Fibroblast of skin of right biceps (primary cell): ENCODE measurements at regions not wholly inside any gene's neighbourhood (a gene's known extent, or its start where the extent isn't known, plus 50 kb on each side); places are given as distances from the start of the nearest gene placed in this dataset.
"Not testable (repeated sequence)": the region's sequence is repeated elsewhere in the genome, so short reads cannot be mapped to it uniquely, and the experiment has no call there.

Experiments used
- DNase-seq: peaks from one replicate; pipeline ENCODE4 v3.0.0-alpha.2; 2013

DNA sequence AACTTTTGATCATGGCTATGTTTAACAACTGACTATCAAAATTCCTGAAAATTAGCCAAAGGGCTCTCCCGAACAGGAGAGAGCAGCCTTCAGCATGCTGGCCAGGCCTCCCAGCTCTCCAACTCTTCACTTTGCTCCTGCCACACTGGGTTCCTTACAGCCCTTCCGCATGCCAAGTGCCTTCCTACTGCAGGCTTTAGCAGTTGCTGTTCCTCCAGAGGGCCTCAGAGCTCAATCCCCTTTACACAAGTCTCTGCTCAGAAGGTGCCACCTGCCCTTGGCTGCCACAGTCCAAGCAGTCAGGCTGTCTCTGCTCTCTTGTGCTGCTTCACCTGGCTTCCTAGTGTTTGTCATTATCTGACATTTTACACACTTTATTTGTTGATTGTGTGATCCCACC is 553.1 kb upstream of the PPP2R3A start:
- DNase-seq, result no peak

GRCh38 chr3:135416182-135416581 is 549.3 kb upstream of the PPP2R3A start:
- no peak for DNase-seq

GRCh38 chr3:135419155-135419554 is 546.4 kb upstream of the PPP2R3A start:
- no peak for DNase-seq

DNA sequence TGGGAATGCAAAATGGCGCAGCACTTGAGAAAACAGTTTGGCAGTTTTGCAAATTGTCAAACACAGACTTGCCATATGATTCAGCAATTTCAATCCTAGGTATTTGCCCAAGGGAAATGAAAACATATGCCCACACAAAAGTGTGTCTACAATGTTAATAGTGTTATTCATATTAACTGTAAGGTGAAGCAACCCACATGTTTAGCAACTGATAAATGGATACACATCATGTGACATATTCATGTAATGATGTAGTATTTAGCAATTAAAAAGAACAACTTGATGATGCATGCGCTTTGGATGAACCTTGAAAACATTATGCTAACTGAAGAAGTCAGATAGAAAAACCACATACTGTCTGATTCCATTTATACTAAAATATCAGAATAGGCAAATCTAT is 539.0 kb upstream of the PPP2R3A start:
- DNase-seq, result no peak

DNA sequence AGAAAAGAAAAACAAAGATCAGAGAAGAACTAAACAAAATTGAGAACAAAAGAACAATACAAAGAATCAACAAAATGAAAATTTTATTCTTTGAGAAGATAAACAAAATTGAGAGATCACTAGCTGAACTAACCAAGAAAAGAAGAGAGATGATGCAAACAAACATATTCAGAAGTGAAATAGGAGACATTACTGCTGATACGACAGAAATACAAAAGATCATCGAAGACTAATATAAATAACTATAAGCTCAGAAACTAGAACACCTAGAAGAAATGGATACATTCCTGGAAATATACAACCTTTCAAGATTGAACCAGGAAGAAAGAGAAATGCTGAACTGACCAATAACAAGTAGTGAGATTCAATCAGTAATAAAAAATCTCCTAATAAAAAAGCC is 533.1 kb upstream of the PPP2R3A start:
- no peak for DNase-seq

DNA sequence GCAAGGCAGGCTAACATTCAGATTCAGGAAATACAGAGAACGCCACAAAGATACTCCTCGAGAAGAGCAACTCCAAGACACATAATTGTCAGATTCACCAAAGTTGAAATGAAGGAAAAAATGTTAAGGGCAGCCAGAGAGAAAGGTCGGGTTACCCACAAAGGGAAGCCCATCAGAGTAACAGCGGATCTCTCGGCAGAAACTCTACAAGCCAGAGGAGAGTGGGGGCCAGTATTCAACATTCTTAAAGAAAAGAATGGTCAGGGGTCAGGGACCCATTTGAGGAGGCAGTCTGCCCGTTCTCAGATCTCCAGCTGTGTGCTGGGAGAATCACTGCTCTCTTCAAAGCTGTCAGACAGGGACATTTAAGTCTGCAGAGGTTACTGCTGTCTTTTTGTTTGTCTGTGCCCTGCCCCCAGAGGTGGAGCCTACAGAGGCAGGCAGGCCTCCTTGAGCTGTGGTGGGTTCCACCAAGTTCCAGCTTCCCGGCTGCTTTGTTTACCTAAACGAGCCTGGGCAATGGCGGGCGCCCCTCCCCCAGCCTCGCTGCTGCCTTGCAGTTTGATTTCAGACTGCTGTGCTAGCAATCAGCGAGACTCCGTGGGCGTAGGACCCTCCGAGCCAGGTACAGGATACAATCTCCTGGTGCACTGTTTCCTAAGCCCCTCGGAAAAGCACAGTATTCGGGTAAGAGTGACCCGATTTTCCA is 526.5 kb upstream of the PPP2R3A start:
- DNase-seq, result not testable (repeated sequence)

DNA sequence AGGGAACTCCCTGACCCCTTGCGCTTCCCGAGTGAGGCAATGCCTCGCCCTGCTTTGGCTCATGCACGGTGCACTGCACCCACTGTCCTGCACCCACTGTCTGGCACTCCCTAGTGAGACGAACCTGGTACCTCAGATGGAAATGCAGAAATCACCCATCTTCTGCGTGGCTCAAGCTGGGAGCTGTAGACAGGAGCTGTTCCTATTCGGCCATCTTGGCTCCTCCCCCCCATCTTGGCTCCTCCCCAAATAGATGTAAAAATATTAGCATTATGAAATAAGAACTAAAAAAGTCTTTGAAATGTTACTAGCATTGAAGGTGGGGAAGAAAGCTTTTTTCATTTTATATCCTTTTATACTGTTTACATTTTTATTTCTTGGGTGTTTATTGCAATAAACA is 525.9 kb upstream of the PPP2R3A start:
- not testable (repeated sequence) for DNase-seq

DNA sequence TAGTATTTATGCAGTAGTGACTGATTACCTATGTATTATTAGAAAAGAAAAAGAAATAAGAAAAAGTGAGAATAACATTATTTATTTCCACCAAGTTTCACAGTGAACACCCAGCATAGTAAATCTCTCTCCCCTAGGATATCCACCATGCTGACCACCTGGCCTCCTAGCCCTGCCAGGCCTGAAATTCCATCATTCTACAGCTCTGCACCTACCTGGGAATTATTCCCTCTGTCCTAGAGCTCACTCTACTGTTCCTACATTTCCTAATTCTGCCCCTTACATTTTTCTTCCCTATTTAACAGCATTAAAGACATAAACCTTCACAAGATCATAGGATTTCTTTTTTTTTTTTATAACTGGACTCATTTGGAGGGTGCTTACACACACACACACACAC is 525.3 kb upstream of the PPP2R3A start:
- no peak for DNase-seq

DNA sequence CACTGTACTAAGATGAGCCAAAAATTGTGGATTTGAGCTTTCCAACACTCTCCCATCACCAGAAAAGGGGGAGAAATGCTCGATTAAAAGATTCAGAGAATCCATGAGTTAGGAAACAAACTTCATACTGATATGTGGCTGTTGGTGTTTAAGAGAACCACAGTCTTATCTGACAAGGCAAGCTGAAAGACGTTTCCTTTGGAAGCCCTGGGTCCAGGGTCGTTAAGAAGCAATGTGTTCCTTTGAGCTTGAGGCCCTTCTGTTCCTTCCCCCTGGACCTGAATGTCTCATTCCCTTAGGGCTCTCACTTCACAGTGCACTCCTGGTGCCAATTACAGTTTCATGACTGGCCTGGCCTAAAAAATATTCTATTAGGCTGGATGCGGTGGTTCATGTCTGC is 524.8 kb upstream of the PPP2R3A start:
- no peak for DNase-seq

GRCh38 chr3:135444058-135444457 is 521.5 kb upstream of the PPP2R3A start:
- no peak for DNase-seq

- no peak for DNase-seq
Measured at GRCh38 chr3:135447483-135447882, 518.0 kb upstream of the PPP2R3A start.

GRCh38 chr3:135448520-135448919 is 517.0 kb upstream of the PPP2R3A start:
- no peak for DNase-seq

DNA sequence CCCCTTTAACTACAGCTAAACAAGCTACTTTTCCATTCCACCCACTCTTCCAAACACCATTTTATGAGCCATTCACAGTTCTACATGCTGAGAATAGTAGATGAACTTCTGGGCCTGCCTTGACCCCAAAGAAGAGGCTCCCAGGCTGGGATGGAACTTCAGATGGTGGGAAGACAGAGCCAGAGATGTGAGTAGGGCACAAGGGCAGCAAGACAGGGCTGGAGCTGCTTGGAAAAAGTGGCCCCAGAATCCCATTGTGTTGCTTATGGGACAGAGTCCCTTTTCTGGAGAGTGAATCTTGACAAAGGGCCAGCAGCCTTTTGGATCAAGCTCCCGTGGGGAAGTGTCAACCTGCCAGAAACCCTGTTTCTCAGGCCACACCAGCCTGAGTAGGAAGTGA is 516.5 kb upstream of the PPP2R3A start:
- DNase-seq, result no peak

- DNase-seq, result no peak
Measured at GRCh38 chr3:135451037-135451785, 514.3 kb upstream of the PPP2R3A start.

DNA sequence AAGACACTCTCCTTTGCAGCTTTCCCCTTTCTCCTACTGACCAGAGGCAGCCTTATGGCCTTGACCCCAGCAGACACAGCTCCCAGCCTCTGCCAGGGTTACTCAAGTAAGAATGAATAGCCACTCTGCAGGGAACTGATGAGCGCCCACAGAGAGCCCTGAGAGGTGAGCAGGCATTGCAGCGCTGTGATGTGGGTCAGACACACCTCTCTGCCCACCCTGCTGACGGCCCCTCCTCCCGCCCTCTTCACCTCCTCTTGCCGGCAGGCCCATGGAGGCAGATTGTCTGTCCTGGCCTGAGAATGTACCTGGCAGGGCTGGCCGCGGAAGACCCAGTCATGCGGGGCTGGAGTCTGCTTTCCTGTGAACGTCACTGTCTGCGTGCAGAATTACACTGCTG is 512.6 kb upstream of the PPP2R3A start:
- DNase-seq, result no peak

DNA sequence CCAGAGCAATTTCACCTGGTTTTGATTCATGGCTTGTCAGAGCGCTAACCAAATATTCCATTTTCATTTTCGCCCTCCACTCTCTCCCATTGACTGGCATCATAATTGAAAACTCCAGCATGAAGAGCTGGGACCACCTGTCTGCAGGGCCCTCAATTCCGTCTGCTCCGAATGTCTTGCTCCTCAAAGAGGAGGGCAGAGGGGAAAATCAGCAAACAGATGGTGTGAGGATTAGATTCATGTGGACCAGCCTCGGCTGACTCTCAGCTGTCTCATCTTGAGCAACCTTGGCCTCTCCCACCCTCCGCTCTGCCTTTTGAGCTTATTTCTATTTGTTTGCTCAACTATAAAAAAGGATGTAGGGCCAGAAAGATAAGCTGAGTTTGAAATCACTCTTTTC is 512.2 kb upstream of the PPP2R3A start:
- no peak for DNase-seq

GRCh38 chr3:135454890-135455289 is 510.6 kb upstream of the PPP2R3A start:
- no peak for DNase-seq

DNA sequence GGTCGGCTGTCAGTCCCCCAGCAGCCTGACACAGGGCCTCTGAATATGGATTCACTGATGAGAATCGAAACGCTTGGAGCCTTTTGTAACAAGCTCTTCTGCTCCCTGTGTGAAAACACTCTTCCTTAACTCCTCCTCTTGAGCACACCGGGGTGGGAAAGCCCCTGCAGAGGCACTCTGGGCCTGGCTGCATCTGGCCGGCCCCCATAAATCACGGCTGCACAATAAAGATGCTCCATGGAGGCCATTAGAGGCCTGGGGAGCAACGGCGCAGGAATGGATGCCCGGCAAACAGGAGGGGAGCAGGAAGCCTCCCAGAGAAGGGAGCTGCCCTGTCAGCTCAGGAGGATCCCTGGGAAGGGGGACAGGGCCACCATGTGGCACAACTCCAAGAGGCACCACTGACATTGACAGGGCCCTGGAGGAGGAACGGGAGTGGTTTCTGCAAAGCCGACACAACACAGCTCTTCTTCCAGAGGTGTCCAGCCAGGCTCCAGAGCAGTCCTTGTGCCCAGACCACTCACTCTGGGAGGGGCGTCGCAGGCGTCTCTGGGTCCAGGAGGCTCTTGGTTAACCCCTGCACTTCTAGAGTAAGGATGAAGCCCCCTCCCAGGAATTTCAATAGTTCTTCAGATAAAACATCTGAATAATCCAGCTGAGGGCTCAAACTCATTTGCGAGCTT is 509.3 kb upstream of the PPP2R3A start:
- DNase-seq, result no peak

GRCh38 chr3:135458541-135459322 is 506.8 kb upstream of the PPP2R3A start:
- no peak for DNase-seq

DNA sequence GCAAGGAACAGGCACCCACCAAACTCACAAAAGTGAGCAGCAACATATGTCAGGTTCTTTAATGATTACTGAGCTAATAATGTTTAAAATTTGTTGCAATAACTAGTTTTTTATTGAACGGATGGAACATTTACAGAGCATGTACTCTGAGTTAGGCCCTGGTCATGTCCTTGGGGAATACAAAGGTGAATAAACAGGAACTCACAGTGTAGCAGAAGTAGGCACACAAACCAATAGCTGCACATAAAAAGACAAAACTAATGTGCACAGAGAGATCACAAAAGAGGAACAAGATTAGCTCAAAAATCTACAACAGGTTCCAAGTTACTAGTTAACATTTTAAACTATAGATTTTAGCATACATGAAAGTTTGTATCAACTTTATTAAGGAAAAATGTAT is 505.3 kb upstream of the PPP2R3A start:
- DNase-seq, result no peak

DNA sequence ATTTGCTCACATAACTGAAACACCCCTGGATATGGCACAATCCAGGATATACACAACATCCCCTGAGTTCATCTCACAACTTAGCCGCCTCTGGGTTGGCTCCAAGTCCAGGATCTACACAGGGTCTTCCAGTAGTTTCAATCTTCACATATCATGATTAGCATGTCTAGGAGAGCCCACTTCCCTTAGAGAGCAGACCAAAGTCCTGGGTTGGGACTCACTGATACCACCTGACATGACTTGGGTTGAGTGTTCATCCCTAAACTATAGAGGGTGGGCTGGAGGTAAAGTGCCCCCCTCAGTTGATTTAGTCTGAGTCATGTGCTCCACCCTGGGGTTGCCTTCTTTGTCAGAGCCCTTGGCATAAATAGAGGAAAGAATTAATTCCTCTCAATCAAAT is 493.6 kb upstream of the PPP2R3A start:
- DNase-seq, result no peak

- no peak for DNase-seq
Measured at GRCh38 chr3:135473449-135473848, 492.1 kb upstream of the PPP2R3A start.

DNA sequence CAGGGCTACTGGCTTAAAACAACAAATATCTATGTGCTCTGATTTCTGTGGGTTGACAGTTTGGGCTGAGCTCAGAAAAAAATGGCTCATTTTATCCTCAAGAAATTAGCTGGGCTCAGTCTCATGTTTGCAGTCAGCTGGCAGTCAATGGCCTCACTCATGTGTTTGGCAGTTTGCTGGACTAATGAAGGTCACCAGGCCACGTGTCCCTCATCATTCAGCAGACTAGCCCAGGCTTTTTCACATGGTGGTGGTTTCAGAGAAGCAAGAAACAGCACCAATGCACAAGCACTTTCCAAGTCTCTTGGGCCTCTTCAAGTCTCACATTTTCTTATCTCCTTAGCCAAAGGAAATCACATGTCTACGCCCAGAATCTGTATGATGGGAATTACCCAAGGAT is 478.3 kb upstream of the PPP2R3A start:
- DNase-seq, result no peak
